GM19025 (cell line): ENCODE measurements at regions not wholly inside any gene's neighbourhood (a gene's known extent, or its start where the extent isn't known, plus 50 kb on each side); places are given as distances from the start of the nearest gene placed in this dataset.
A peak's percentile ranks its signal among the peaks of the same experiment; 100 is the strongest.

Experiments
- ATAC-seq: cut with Tn5 transposase; IDR thresholded peaks from one replicate; pipeline ENCODE4 v1.9.1; 2021; ENCODE audit warnings: mild to moderate bottlenecking, low read depth, moderate library complexity; ENCODE audit not compliant: unreplicated experiment

GRCh38 chrY:7467796-7468520, 556.4 kb upstream of the AMELY start:
- no peak for ATAC-seq

DNA sequence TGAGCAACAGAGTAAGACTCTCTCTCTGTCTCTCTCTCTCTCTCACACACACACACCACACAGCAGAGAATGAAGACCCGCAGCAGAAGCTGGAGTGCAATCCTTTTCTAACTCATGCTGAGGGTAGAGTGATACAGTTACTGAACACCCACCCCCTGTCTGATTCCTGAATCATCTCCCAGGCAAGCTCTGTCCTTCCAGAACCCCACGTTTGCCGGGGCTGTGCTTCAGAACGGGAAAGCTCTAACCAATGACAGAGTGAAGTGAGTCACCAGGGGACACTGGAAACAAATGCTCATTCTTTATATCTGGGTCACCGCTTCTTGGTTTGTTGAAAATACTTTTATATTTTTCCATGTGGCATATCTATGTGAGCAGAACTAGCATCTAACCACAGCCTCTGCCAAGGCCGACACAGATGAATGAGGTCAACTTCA, 553.7 kb upstream of the AMELY start:
- no peak for ATAC-seq

DNA sequence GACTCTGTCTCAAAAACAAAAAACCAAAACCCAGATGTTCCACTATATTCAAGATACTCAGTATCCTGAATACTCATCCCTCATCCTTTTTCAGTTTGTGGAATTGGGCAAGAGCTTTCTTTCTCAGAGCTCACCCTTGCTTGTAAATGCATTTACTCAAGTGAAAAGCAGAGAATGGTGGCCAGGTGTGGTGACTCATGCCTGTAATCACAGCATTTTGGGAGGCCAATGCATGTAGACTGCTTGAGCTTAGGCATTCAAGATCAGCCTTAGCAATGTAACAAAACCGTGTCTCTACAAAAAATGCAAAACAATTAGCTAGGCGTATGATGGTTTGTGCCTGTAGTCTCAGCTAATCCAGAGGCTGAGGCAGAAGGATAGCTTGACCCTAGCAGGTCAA, 553.2 kb upstream of the AMELY start:
- no peak for ATAC-seq

DNA sequence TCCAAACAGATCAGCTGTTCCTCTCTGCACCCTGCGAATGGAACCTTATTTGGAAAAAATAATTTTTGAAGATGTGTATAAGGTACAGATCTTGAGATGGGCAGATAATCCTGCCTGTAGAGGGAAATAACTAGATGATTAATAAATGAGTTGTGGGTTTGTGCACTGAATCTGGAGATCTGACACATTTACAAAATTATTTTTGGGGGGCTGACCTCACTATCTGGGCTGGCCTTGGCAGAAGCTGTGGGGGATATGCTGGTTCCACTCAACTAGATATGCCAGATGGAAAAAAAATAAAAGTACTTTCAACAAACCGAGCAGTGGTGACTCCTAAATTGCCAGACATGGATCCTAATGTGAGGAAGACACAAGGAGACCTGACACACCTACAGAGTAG, 552.2 kb upstream of the AMELY start:
- no peak for ATAC-seq

- ATAC-seq, result no peak
Measured at GRCh38 chrY:7463196-7463595, 551.6 kb upstream of the AMELY start.

DNA sequence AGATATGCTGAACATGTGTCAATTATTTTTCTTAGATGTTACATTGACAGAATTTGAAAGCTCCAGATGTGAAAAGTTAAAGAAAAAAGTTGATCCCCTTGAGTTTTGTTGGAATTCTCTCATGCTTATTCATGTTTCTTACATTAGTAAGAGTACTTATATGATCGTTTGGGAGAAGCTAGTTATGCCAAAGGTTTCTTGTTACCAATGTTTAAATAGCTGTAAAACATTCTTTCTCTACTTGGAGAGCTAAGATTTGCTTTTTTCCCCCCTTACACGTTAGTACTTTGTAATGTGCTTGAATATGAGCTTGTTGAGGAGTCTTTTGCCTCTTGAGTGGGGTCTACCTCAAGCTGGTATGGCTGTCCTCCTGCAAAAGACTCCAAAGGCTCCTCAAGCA, 551.1 kb upstream of the AMELY start:
- ATAC-seq, result no peak

- ATAC-seq, result no peak
Measured at GRCh38 chrY:7461873-7462525, 550.4 kb upstream of the AMELY start.

DNA sequence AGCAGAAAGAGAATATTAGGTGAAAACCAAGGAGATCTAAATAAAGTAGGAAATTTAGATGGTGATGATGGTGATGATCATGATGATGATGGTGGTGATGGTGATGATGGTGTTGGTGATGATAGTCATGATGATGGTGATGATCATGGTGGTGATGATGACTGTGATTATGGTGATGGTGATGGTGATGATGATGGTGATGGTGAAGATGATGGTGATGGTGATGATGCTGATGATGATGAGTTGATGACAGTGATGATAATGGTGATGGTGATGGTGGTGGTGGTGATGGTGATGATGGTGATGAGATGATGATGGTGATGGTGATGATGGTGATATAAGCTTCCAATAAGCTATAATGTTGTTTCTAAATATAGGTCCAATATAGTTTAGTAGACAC, 548.2 kb upstream of the AMELY start:
- ATAC-seq, result no peak

- ATAC-seq, result no peak
Measured at GRCh38 chrY:7458301-7459078, 546.9 kb upstream of the AMELY start.

DNA sequence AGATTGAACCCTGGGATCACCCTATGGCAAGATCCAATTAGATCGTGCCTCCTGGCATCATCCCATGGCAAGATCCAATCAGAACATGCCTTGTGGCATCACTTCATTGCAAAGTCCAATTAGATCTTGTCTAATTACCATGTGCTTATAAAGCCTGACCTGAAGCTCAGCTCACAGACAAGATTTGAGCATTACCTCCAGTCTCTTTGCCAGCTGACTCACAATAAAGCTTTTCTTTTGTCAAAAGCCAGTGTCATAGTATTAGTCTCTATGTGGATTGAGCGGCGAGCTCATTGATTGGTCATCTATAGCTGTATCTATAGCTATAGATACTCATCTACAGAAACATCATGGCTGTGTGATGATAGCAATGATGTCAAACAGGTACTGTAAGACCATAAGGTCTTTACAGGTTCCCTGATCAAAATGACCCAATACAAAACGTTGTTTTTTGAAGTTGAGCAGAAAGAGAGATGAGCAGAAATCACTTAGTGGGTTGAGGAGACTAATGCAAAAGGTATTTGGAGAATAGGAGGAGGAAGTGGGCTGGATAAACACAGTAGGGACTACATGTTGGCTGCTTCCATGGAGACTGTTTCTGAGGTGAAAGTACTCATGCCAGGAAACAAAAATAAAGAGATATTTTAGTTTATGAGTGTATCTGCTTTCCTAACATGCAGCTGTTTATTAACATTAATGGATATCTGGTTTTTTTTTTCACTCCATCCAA, 545.9 kb upstream of the AMELY start:
- ATAC-seq, result no peak

DNA sequence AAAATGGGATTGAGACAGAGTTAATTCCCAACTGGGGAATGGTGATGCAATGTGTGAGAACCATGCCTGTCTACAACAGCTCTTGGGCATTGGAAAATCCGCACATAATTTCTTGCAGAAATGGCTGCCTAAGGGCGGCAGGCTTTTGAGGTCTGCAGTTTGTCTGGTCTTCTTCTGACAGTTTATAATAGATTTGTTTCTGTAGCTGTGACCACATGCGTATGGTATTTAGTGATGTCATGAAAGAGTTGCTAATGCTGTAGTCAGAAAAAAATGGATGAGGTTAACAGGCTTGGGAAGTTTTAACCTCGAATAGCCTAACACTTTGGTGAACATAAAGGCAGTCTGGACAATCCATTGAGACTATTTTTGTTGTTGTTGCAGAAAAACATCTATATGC, 544.1 kb upstream of the AMELY start:
- no peak for ATAC-seq

DNA sequence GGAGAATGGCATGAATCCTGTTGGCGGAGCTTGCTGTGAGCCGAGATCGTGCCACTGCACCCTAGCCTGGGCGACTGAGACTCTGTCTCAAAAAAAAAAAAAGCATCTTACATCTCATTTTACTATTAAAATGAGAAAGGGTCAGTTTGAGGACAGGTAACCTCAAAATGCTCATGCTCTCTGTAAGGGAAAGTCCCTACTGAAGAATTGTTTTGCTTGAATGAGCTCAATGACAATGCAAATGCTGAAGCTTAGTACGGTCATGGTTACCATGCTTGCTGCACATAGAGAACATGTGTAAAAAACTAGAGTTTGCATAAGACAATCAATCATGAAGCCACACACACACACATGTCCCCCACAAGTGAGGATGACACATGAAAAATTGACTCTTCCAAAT, 541.8 kb upstream of the AMELY start:
- peak; percentile 76 for ATAC-seq

- no peak for ATAC-seq
Measured at GRCh38 chrY:7452246-7452645, 540.7 kb upstream of the AMELY start.

- ATAC-seq, result no peak
Measured at GRCh38 chrY:7449860-7450259, 538.3 kb upstream of the AMELY start.

GRCh38 chrY:7448687-7449086, 537.1 kb upstream of the AMELY start:
- ATAC-seq, result no peak

- no peak for ATAC-seq
Measured at GRCh38 chrY:7447881-7448516, 536.4 kb upstream of the AMELY start.

- no peak for ATAC-seq
Measured at GRCh38 chrY:7444141-7444540, 532.6 kb upstream of the AMELY start.

DNA sequence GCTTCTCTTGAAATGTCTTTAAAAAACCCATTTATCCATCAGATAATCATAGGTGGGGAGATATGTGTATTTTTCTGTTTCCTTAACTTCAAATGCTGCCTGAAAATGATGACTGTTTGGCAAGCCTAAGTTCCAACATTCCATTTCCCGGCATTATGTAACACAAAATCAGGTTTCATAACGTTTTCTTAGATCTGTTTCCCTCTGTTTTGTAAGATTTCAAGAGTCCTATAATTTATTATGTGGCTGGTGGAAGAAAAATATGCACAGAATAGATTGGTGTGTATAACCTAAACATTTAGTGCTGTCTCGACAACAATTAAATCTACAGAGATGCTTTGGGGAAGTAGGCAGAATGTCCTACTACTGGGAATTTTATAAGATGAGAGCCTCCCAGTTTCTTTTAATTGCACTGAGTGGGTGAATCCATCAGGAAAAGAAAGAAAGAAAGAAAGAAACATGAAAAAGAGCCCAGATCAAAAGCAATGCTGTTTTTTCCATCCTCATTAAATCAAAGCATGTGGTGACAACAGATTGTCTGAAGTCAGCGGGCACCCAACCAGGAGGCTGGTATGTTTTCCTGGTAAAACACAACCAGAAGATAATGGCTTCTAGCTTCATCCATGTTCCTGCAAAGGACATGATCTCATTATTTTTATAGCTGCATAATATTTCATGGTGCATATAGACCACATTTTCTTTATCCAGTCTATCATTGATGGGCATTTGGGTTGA, 529.4 kb upstream of the AMELY start:
- no peak for ATAC-seq

- ATAC-seq, result no peak
Measured at GRCh38 chrY:7437086-7437485, 525.5 kb upstream of the AMELY start.
